Memory B cell (primary cell): ENCODE measurements at regions not wholly inside any gene's neighbourhood (a gene's known extent, or its start where the extent isn't known, plus 50 kb on each side); places are given as distances from the start of the nearest gene placed in this dataset.

Source experiments
- ATAC-seq: fragments of 150-1000 bp; cut with Tn5 transposase; 2 replicates; pipeline ENCODE4 v1.10.0; 2021; ENCODE audit warnings: low read depth, mild to moderate bottlenecking, moderate library complexity
- DNase-seq, 2 donors: peaks; one replicate each; pipeline ENCODE4 v3.0.0; 2022; ENCODE audit warnings: low spot score in 2 of 2
- H3K27ac Mint-ChIP-seq: one replicate; pipeline ENCODE4 v1.8.0; 2022; ENCODE audit warnings: mild to moderate bottlenecking, moderate library complexity, mixed read lengths
- H3K27me3 Mint-ChIP-seq: one replicate; pipeline ENCODE4 v1.8.0; 2022; ENCODE audit warnings: mixed read lengths
- H3K36me3 Mint-ChIP-seq: one replicate; pipeline ENCODE4 v1.8.0; 2022; ENCODE audit warnings: mild to moderate bottlenecking, mixed read lengths
- H3K4me1 Mint-ChIP-seq: one replicate; pipeline ENCODE4 v1.8.0; 2022; ENCODE audit warnings: mixed read lengths
- H3K4me3 Mint-ChIP-seq: one replicate; pipeline ENCODE4 v1.8.0; 2022; ENCODE audit warnings: mild to moderate bottlenecking, moderate library complexity, mixed read lengths
- H3K9me3 Mint-ChIP-seq: one replicate; pipeline ENCODE4 v1.8.0; 2022; ENCODE audit warnings: mixed read lengths

- Mint-ChIP-seq H3K27me3 (peaks cover 6% of the 10 kb centered on the region), H3K27ac (no peak overlapping the region), H3K36me3 (no peaks in the 10 kb centered on the region), H3K9me3 (peaks cover 7% of the 10 kb centered on the region), H3K4me1 (peaks cover 2% of the 10 kb centered on the region), H3K4me3 (no peak overlapping the region)
- ATAC-seq = no peak
- DNase-seq = no peak
These were observed 264.1 kb upstream of the FN1 start for GRCh38 chr2:215699700-215700538.

- ATAC-seq (no peak), DNase-seq (no peak)
- Mint-ChIP-seq H3K9me3 (peaks cover 7% of the 10 kb centered on the region), H3K27ac (no peak overlapping the region), H3K27me3 (peaks cover 6% of the 10 kb centered on the region), H3K36me3 (no peaks in the 10 kb centered on the region), H3K4me3 (no peak overlapping the region), H3K4me1 (peaks cover 2% of the 10 kb centered on the region)
These were observed 263.1 kb upstream of the FN1 start for GRCh38 chr2:215699018-215699417.

GRCh38 chr2:215698566-215698965 lies 262.7 kb upstream of the FN1 start:
- no peaks in the 10 kb centered on the region for H3K36me3 Mint-ChIP-seq
- no peak for ATAC-seq
- peaks cover 7% of the 10 kb centered on the region for H3K9me3 Mint-ChIP-seq

GRCh38 chr2:215697496-215697895 lies 261.6 kb upstream of the FN1 start:
- peaks cover 2% of the 10 kb centered on the region for H3K4me1 Mint-ChIP-seq
- ATAC-seq (no peak), DNase-seq (no peak)
- no peaks in the 10 kb centered on the region for H3K36me3 Mint-ChIP-seq
- no peak overlapping the region for H3K4me3 Mint-ChIP-seq
- H3K9me3 Mint-ChIP-seq = peaks cover 7% of the 10 kb centered on the region
- peaks cover 14% of the 10 kb centered on the region for H3K27me3 Mint-ChIP-seq
- no peak overlapping the region for H3K27ac Mint-ChIP-seq

More at GRCh38 chr2:215698566-215698965, 262.7 kb upstream of the FN1 start:
- H3K27me3 Mint-ChIP-seq = peaks cover 8% of the 10 kb centered on the region
- DNase-seq = no peak
- no peak overlapping the region for H3K4me3 Mint-ChIP-seq
- no peak overlapping the region for H3K27ac Mint-ChIP-seq
- peaks cover 2% of the 10 kb centered on the region for H3K4me1 Mint-ChIP-seq

GRCh38 chr2:215697003-215697402 lies 261.1 kb upstream of the FN1 start:
- DNase-seq = no peak
- peaks cover 2% of the 10 kb centered on the region for H3K4me1 Mint-ChIP-seq
- peaks cover 7% of the 10 kb centered on the region for H3K9me3 Mint-ChIP-seq
- no peaks in the 10 kb centered on the region for H3K36me3 Mint-ChIP-seq
- ATAC-seq = no peak
- no peak overlapping the region for H3K4me3 Mint-ChIP-seq
- H3K27ac Mint-ChIP-seq = no peak overlapping the region
- H3K27me3 Mint-ChIP-seq = peaks cover 14% of the 10 kb centered on the region

- H3K9me3 Mint-ChIP-seq = peaks cover 7% of the 10 kb centered on the region
- H3K4me1 Mint-ChIP-seq = peaks cover 2% of the 10 kb centered on the region
- H3K27ac Mint-ChIP-seq = no peak overlapping the region
- ATAC-seq = no peak
- H3K4me3 Mint-ChIP-seq = no peak overlapping the region
- no peak for DNase-seq
- H3K36me3 Mint-ChIP-seq = no peaks in the 10 kb centered on the region
- peaks cover 14% of the 10 kb centered on the region for H3K27me3 Mint-ChIP-seq
These were observed 260.0 kb upstream of the FN1 start for GRCh38 chr2:215695861-215696260.

- Mint-ChIP-seq H3K9me3 (peaks cover 3% of the 10 kb centered on the region), H3K4me1 (no peaks in the 10 kb centered on the region), H3K4me3 (no peak overlapping the region), H3K36me3 (no peaks in the 10 kb centered on the region), H3K27me3 (peaks cover 14% of the 10 kb centered on the region), H3K27ac (no peak overlapping the region)
- DNase-seq (no peak), ATAC-seq (no peak)
These were observed 258.2 kb upstream of the FN1 start for GRCh38 chr2:215693999-215694580.

GRCh38 chr2:215693193-215693998 lies 257.5 kb upstream of the FN1 start:
- Mint-ChIP-seq H3K27ac (no peak overlapping the region), H3K9me3 (peaks cover 3% of the 10 kb centered on the region), H3K4me1 (no peaks in the 10 kb centered on the region), H3K36me3 (no peaks in the 10 kb centered on the region), H3K4me3 (no peak overlapping the region), H3K27me3 (peaks cover 14% of the 10 kb centered on the region)
- ATAC-seq (no peak), DNase-seq (no peak)

- Mint-ChIP-seq H3K36me3 (no peaks in the 10 kb centered on the region), H3K27ac (no peak overlapping the region), H3K4me3 (no peak overlapping the region), H3K9me3 (no peaks in the 10 kb centered on the region), H3K27me3 (peaks cover 12% of the 10 kb centered on the region), H3K4me1 (no peaks in the 10 kb centered on the region)
- DNase-seq (no peak), ATAC-seq (no peak)
These were observed 256.7 kb upstream of the FN1 start for GRCh38 chr2:215692387-215693079.

- DNase-seq (no peak), ATAC-seq (no peak)
- Mint-ChIP-seq H3K4me3 (no peak overlapping the region), H3K4me1 (no peaks in the 10 kb centered on the region), H3K36me3 (no peaks in the 10 kb centered on the region), H3K9me3 (no peaks in the 10 kb centered on the region), H3K27ac (no peak overlapping the region), H3K27me3 (peaks cover 12% of the 10 kb centered on the region)
These were observed 255.5 kb upstream of the FN1 start for GRCh38 chr2:215691346-215691745.

GRCh38 chr2:215687149-215688031 lies 251.5 kb upstream of the FN1 start:
- Mint-ChIP-seq H3K9me3 (no peaks in the 10 kb centered on the region), H3K27me3 (no peaks in the 10 kb centered on the region), H3K27ac (no peak overlapping the region), H3K4me1 (no peaks in the 10 kb centered on the region), H3K4me3 (no peak overlapping the region), H3K36me3 (no peaks in the 10 kb centered on the region)
- DNase-seq (no peak), ATAC-seq (no peak)

- Mint-ChIP-seq H3K27ac (no peak overlapping the region), H3K27me3 (peaks cover 6% of the 10 kb centered on the region), H3K9me3 (no peaks in the 10 kb centered on the region), H3K4me1 (no peaks in the 10 kb centered on the region), H3K4me3 (no peak overlapping the region), H3K36me3 (no peaks in the 10 kb centered on the region)
- DNase-seq = no peak
- ATAC-seq = no peak
These were observed 249.5 kb upstream of the FN1 start for GRCh38 chr2:215685238-215685990.
